GM23248 (cell line): ENCODE measurements at regions not wholly inside any gene's neighbourhood (a gene's known extent, or its start where the extent isn't known, plus 50 kb on each side); places are given as distances from the start of the nearest gene placed in this dataset.

Experiments
- DNase-seq: peaks from one replicate; pipeline ENCODE4 v3.0.0-alpha.2; 2015
- H2AFZ ChIP-seq: fragments of 200-600 bp; sonication (generic); 2 replicates; pipeline ENCODE4 v1.6.1; 2016; ENCODE audit warnings: antibody characterized with exemption
- H3F3A ChIP-seq: fragments of 200-600 bp; sonication (generic); 2 replicates; pipeline ENCODE4 v1.6.1; 2016; ENCODE audit warnings: mild to moderate bottlenecking, antibody characterized with exemption, mixed run types; ENCODE audit not compliant: insufficient read depth
- H3K27ac ChIP-seq: fragments of 200-600 bp; sonication (generic); 2 replicates; pipeline ENCODE4 v1.5.1; 2016; ENCODE audit warnings: mild to moderate bottlenecking
- H3K27me3 ChIP-seq: fragments of 200-600 bp; sonication (generic); replicated peaks from 2 replicates; pipeline ENCODE4 v1.6.1; 2016; ENCODE audit warnings: mild to moderate bottlenecking; ENCODE audit not compliant: insufficient read depth
- H3K36me3 ChIP-seq: fragments of 200-600 bp; sonication (generic); 2 replicates; pipeline ENCODE4 v1.6.1; 2016; ENCODE audit warnings: low read depth, mild to moderate bottlenecking
- H3K4me1 ChIP-seq: fragments of 200-600 bp; sonication (generic); 2 replicates; pipeline ENCODE4 v1.6.1; 2016; ENCODE audit warnings: mild to moderate bottlenecking; ENCODE audit not compliant: insufficient read depth
- H3K4me2 ChIP-seq: fragments of 200-600 bp; sonication (generic); one replicate; pipeline ENCODE4 v1.6.1; 2016; ENCODE audit warnings: mild to moderate bottlenecking; ENCODE audit not compliant: unreplicated experiment
- H3K4me3 ChIP-seq: fragments of 200-600 bp; sonication (generic); 2 replicates; pipeline ENCODE4 v1.5.1; 2016; ENCODE audit warnings: mild to moderate bottlenecking
- H3K79me2 ChIP-seq: fragments of 200-600 bp; sonication (generic); 2 replicates; pipeline ENCODE4 v1.6.1; 2016; ENCODE audit warnings: mild to moderate bottlenecking; ENCODE audit not compliant: insufficient read depth
- H3K9ac ChIP-seq: fragments of 200-600 bp; sonication (generic); 2 replicates; pipeline ENCODE4 v1.6.1; 2016; ENCODE audit warnings: mild to moderate bottlenecking
- H3K9me2 ChIP-seq: fragments of 200-600 bp; sonication (generic); 2 replicates; pipeline ENCODE4 v1.6.1; 2016; ENCODE audit warnings: mixed run types, mild to moderate bottlenecking, moderate library complexity; ENCODE audit not compliant: insufficient read depth
- H3K9me3 ChIP-seq: fragments of 200-600 bp; sonication (generic); one replicate; pipeline ENCODE4 v1.6.1; 2017; ENCODE audit warnings: low read depth
- H4K20me1 ChIP-seq: fragments of 200-600 bp; sonication (generic); 2 replicates; pipeline ENCODE4 v1.6.0; 2016; ENCODE audit not compliant: insufficient read depth
- EZH2 ChIP-seq: fragments of 200-600 bp; sonication (generic); IDR thresholded peaks from 2 replicates; pipeline ENCODE4 v1.6.1; 2018; ENCODE audit warnings: antibody characterized with exemption, mild to moderate bottlenecking; ENCODE audit not compliant: insufficient read depth, poor library complexity, severe bottlenecking
- EZH2phosphoT487 ChIP-seq: fragments of 200-600 bp; sonication (generic); IDR thresholded peaks from 2 replicates; pipeline ENCODE4 v1.6.1; 2018; ENCODE audit warnings: antibody characterized with exemption, moderate library complexity, mild to moderate bottlenecking, low read depth; ENCODE audit not compliant: insufficient read depth
- WGBS, 2 experiments: methylation state at CpG; one replicate each; pipeline ENCODE4 v1.1.6; 2015 to 2017; ENCODE audit warnings: low lambda C conversion rate in 2 of 2, low coverage in 1 of 2; ENCODE audit errors: missing lambda C conversion rate in 2 of 2; 5-methylcytosine and 5-hydroxymethylcytosine counted together
- in situ Hi-C: fragments of 300-500 bp; cut with MboI; formaldehyde crosslinking; loops from 2 replicates; pipeline ENCODE4 v1.15.0; 2020

DNA sequence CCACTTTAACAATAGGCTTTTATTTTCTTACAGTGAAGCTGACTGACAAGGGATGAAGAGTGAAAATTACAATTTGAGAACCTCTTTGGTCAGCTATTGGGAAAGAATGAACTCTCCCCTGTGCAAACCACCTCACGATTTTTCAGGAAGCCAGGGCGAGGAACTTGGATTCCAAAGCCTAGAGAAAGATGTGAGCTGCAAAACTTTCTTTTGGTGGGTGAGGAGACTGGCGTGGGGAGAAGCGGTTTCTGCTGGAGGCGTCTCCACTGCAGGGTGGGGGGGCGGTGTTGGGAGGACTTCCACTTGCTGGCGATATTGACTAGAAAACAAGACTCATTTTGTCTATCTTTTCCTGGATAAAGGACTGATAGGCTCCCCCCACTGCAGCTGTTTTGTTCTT is 59.3 kb upstream of the VRK1 start:
- H3K36me3 ChIP-seq = no peaks in the 10 kb centered on the region
- H3K9me3 ChIP-seq = no peaks in the 10 kb centered on the region
- no peak overlapping the region for H3K4me3 ChIP-seq
- no peak overlapping the region for H3K27ac ChIP-seq
- H3K4me2 ChIP-seq = no peak overlapping the region
- WGBS, 2 experiments = 55 to 71% methylated on average over 7 of the region's 7 CpGs
- no peaks in the 10 kb centered on the region for H4K20me1 ChIP-seq
- TF ChIP-seq EZH2 = no peak
- no peak for TF ChIP-seq EZH2phosphoT487
- H3K9ac ChIP-seq = no peak overlapping the region
- peaks cover 74% of the 10 kb centered on the region for H3K27me3 ChIP-seq
- no peak for DNase-seq
- in situ Hi-C loops = no loop called here
- H3F3A ChIP-seq = no peaks in the 10 kb centered on the region
- no peaks in the 10 kb centered on the region for H3K4me1 ChIP-seq
- H3K79me2 ChIP-seq = no peaks in the 10 kb centered on the region
- no peaks in the 10 kb centered on the region for H3K9me2 ChIP-seq
- no peak overlapping the region for H2AFZ ChIP-seq

DNA sequence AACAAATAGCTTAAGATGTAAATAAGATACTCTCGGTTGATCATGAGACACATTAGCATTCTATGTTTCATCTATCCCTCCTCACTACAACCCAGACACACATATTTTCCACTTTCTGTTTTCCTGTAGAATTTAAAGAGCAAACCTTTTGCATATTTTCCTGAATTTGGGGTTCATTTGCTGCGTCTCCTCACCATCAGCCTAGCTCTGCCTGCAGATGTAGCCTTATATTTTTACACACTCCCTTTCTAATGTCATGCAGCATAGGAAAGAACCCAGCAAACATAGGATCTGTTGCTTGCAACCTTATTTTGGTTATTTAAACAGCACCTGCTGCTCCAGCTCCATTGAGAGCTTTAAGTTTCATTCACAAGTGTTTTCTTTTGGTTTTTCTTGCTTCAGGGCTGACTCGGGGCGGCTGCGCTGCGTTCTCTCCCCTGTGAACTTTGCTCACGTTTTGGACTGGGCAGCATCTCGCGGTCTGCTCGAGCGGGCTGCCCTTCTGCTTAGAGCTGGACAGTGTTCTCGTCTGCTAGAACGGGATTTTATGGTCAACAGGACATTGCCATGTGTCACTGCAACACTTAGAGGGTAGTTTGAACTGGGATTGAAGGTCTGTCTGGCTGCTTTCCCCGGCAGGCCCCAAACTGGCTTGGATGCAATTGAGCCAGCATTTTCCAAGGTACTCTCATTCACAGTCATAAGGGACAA is 57.8 kb upstream of the VRK1 start:
- no peak overlapping the region for H2AFZ ChIP-seq
- no peaks in the 10 kb centered on the region for H4K20me1 ChIP-seq
- no peak overlapping the region for H3K27ac ChIP-seq
- no peaks in the 10 kb centered on the region for H3F3A ChIP-seq
- in situ Hi-C loops = no loop called here
- H3K9me2 ChIP-seq = no peaks in the 10 kb centered on the region
- H3K4me3 ChIP-seq = no peak overlapping the region
- DNase-seq = no peak
- H3K4me2 ChIP-seq = no peak overlapping the region
- no peak overlapping the region for H3K9ac ChIP-seq
- H3K9me3 ChIP-seq = no peaks in the 10 kb centered on the region
- WGBS, 2 experiments = 77 to 78% methylated on average over 14 of the region's 14 CpGs
- H3K36me3 ChIP-seq = no peaks in the 10 kb centered on the region
- peaks cover 69% of the 10 kb centered on the region for H3K27me3 ChIP-seq
- no peaks in the 10 kb centered on the region for H3K4me1 ChIP-seq
- TF ChIP-seq EZH2 = no peak
- TF ChIP-seq EZH2phosphoT487 = no peak
- no peaks in the 10 kb centered on the region for H3K79me2 ChIP-seq

DNA sequence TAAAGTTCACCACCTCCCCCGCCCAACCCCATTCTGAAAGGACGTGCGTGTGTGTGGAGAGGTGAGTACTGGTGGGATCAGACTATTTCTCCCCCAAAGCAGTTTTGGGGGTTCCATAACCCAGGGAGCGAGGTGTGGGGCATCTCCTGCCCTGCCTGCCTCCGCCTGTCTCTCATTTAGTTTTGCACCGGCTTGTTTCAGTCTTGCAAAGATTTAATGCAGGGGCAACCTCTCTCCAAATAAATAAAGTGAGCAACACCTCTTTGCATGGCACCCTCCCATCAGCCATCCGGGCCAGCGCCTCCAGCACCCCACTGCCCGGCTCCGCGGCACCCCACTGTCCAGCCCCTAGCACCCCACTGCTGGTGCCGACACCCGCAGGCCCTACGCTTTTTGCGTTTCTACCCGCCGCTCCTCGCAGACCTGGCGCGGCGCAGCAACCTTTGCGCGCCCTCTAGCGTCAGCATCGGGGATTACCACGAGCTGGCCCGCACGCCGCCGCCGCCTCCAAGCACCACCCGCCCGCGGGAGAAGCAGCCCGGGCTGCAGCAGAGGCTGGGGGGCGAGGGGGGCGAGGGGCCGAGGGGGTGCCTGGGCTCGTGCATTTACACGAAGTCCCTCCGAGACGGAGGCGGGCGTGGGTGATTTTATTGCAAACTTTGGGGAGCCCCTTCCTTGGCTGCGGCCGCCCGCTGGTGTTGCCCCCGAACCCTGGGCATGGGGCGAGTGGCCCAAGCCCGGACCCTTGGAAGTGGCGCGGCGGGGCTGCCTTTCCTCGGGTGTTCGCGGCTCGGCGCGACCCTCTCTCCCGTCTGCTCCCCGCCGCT is 55.8 kb upstream of the VRK1 start:
- Histone ChIP-seq H3K4me1 (no peaks in the 10 kb centered on the region), H3F3A (no peaks in the 10 kb centered on the region), H3K9me3 (no peaks in the 10 kb centered on the region), H3K4me2 (peak overlapping the region; percentile 89), H2AFZ (peak overlapping the region; percentile 78), H3K27me3 (peaks cover 53% of the 10 kb centered on the region), H3K36me3 (no peaks in the 10 kb centered on the region), H3K79me2 (no peaks in the 10 kb centered on the region), H3K9ac (no peak overlapping the region; the same call in 1 of the 2 replicates), H4K20me1 (no peaks in the 10 kb centered on the region), H3K27ac (no peak overlapping the region), H3K4me3 (peak overlapping the region; percentile 75), H3K9me2 (no peaks in the 10 kb centered on the region)
- DNase-seq = peak; percentile 68
- TF ChIP-seq EZH2phosphoT487 (no peak), EZH2 (peak; percentile 43)
- in situ Hi-C loops = loop anchor here (10.0 kb wide), 1 partner anchor 157 kb away; no protein-coding TSS in a partner anchor
- WGBS, 2 experiments = 3 to 4% methylated on average over 44 to 57 of the region's 62 CpGs

DNA sequence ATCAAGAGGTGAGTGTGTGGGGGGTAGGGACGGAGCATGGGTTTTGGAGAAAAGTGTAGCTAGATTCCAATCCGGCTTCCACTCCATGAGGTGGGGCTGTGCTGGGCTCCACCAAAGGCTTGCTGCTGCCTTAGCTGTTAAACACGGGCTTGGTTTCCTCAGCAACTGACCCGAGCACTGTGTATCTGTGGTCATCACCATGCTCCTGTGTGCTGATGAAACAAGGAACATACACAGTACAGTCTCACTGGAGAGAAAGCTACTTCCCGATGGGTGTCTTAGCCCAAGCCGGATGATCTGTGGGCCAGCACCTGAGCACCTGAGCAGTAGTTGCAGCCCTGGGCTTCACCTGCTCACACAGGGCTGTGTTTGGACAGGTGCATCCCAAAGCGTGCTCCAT is 52.9 kb upstream of the VRK1 start:
- Histone ChIP-seq H3K9me2 (no peaks in the 10 kb centered on the region), H3K9ac (no peak overlapping the region), H3K27me3 (peaks cover 24% of the 10 kb centered on the region), H3K4me3 (no peak overlapping the region), H2AFZ (no peak overlapping the region), H3F3A (no peaks in the 10 kb centered on the region), H3K79me2 (no peaks in the 10 kb centered on the region), H3K9me3 (no peaks in the 10 kb centered on the region), H4K20me1 (no peaks in the 10 kb centered on the region), H3K27ac (no peak overlapping the region), H3K36me3 (no peaks in the 10 kb centered on the region), H3K4me1 (no peaks in the 10 kb centered on the region), H3K4me2 (no peak overlapping the region)
- TF ChIP-seq EZH2 = no peak
- TF ChIP-seq EZH2phosphoT487 = no peak
- in situ Hi-C loops = loop anchor here (10.0 kb wide), 1 partner anchor 159 kb away; no protein-coding TSS in a partner anchor
- DNase-seq = no peak
- 37 to 39% methylated on average over 7 of the region's 7 CpGs for WGBS, 2 experiments
